PC-9 (cell line): ENCODE measurements at regions not wholly inside any gene's neighbourhood (a gene's known extent, or its start where the extent isn't known, plus 50 kb on each side); places are given as distances from the start of the nearest gene placed in this dataset.

ENCODE experiments used
- CTCF ChIP-seq: fragments of 200-600 bp; sonication (generic); conservative IDR thresholded peaks from 2 replicates; pipeline ENCODE4 v1.6.1; 2017; ENCODE audit warnings: mixed run types, antibody characterized with exemption, mild to moderate bottlenecking, moderate library complexity
- EZH2 ChIP-seq: fragments of 200-600 bp; sonication (generic); IDR thresholded peaks from 2 replicates; pipeline ENCODE4 v1.8.0; 2017; ENCODE audit warnings: antibody characterized with exemption, low read depth

- no peak for TF ChIP-seq CTCF
- no peak for TF ChIP-seq EZH2
These were observed 59.7 kb downstream of the ELAPOR2 start for GRCh38 chr7:86999750-87000149.
